Ovary (tissue), 3 donors: ENCODE measurements at regions not wholly inside any gene's neighbourhood (a gene's known extent, or its start where the extent isn't known, plus 50 kb on each side); places are given as distances from the start of the nearest gene placed in this dataset.

Experiments used
- CTCF ChIP-seq, 3 donors: fragments of 450-650 bp in 2 of 3; fragments of 200-600 bp in 1 of 3; IDR thresholded peaks; one replicate each; pipeline versions ENCODE4 v1.5.1 to v1.8.0; 2016 to 2022; ENCODE audit warnings: antibody characterized with exemption in 3 of 3, mild to moderate bottlenecking in 1 of 3
- EP300 ChIP-seq: sonication (generic); formaldehyde crosslinking; IDR thresholded peaks from one replicate; pipeline ENCODE4 v1.6.1; 2017; ENCODE audit warnings: antibody characterized with exemption
- donor health status: DM: no; HTN: no; CAD: no.

DNA sequence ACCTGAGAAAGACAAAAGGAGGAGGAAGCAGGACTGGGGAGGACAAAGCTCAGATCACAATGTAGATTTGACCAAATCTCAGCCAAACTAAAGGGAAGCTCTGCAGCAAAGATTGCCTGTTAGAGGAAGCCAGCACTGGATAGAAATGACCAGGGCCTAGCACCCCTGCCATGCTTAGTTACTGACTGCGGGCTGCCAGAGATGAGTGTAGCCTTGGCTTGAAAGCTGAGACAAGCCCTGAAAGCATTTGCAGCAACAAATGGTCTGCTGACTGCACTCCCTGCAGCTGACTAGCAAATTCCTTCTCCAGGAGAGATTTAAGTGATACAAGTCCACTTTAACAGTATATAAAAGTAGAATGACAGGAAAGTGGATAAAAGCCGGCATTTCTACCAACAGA, 140.9 kb upstream of the CRIM1 start:
- TF ChIP-seq CTCF (IDR thresholded peaks at IDR 0.05) (no peak), EP300 (no peak)
